SU-DHL-6 (cell line): ENCODE measurements at regions not wholly inside any gene's neighbourhood (a gene's known extent, or its start where the extent isn't known, plus 50 kb on each side); places are given as distances from the start of the nearest gene placed in this dataset.

Experiments used
- H2AFZ ChIP-seq: fragments of 200-600 bp; sonication (generic); 2 replicates; pipeline ENCODE4 v1.6.1; 2014; ENCODE audit warnings: low read depth, mild to moderate bottlenecking, moderate library complexity, mixed read lengths, antibody characterized with exemption, low read length; ENCODE audit not compliant: severe bottlenecking
- H3F3A ChIP-seq: fragments of 200-600 bp; shearing (Covaris generic); 2 replicates; pipeline ENCODE4 v1.6.0; 2016; ENCODE audit warnings: antibody characterized with exemption, mild to moderate bottlenecking; ENCODE audit not compliant: insufficient read depth
- H3K27ac ChIP-seq: fragments of 200-600 bp; sonication (generic); 2 replicates; pipeline ENCODE4 v1.5.1; 2016; ENCODE audit warnings: low read depth, mild to moderate bottlenecking, low read length, moderate library complexity, mixed read lengths
- H3K27me3 ChIP-seq: fragments of 200-600 bp; sonication (generic), shearing (Covaris generic); 2 replicates; pipeline ENCODE4 v1.6.0; 2014; ENCODE audit warnings: mild to moderate bottlenecking, low read length
- H3K36me3 ChIP-seq: fragments of 200-600 bp; sonication (generic); 2 replicates; pipeline ENCODE4 v1.6.1; 2014; ENCODE audit warnings: mild to moderate bottlenecking, low read length, mixed read lengths
- H3K4me2 ChIP-seq: fragments of 300-600, 200-600 bp; shearing (Covaris generic), sonication (generic); 2 replicates; pipeline ENCODE4 v1.6.0; 2014; ENCODE audit warnings: low read length, low read depth, mild to moderate bottlenecking; ENCODE audit not compliant: poor library complexity, severe bottlenecking
- H3K4me3 ChIP-seq: fragments of 200-600 bp; sonication (generic); 2 replicates; pipeline ENCODE4 v1.5.1; 2014; ENCODE audit warnings: antibody characterized with exemption, low read length, mild to moderate bottlenecking, mixed read lengths; ENCODE audit not compliant: insufficient read depth, poor library complexity, severe bottlenecking
- H3K79me2 ChIP-seq: fragments of 200-600 bp; sonication (generic); 2 replicates; pipeline ENCODE4 v1.6.1; 2014; ENCODE audit warnings: mild to moderate bottlenecking, low read length, moderate library complexity; ENCODE audit not compliant: insufficient read depth
- H3K9ac ChIP-seq: fragments of 200-600 bp; sonication (generic); 2 replicates; pipeline ENCODE4 v1.7.0; 2014; ENCODE audit warnings: mild to moderate bottlenecking, low read length
- H3K9me2 ChIP-seq: fragments of 200-600 bp; sonication (generic); replicated peaks from 2 replicates; pipeline ENCODE4 v1.6.1; 2014; ENCODE audit warnings: low read length; ENCODE audit not compliant: insufficient read depth
- H3K9me3 ChIP-seq: fragments of 200-600 bp; sonication (generic); 2 replicates; pipeline ENCODE4 v1.6.1; 2014; ENCODE audit warnings: low read length, mixed read lengths; ENCODE audit not compliant: insufficient read depth
- H4K20me1 ChIP-seq: fragments of 200-600 bp; sonication (generic); 2 replicates; pipeline ENCODE4 v1.6.1; 2014; ENCODE audit warnings: low read depth, mild to moderate bottlenecking, antibody characterized with exemption, low read length, moderate library complexity, mixed read lengths
- EZH2phosphoT487 ChIP-seq: fragments of 200-600 bp; sonication (generic), shearing (Covaris generic); conservative IDR thresholded peaks from 2 replicates; pipeline ENCODE4 v1.6.1; 2018; ENCODE audit warnings: mild to moderate bottlenecking, antibody characterized with exemption, low read length, moderate library complexity, mixed read lengths
- TF ChIP-seq, protein P1 (sequence below): fragments of 200-600 bp; sonication (generic); IDR thresholded peaks from one replicate; pipeline ENCODE4 v1.5.1; 2017; ENCODE audit warnings: antibody characterized with exemption, mild to moderate bottlenecking, low read length, moderate library complexity; ENCODE audit not compliant: insufficient read depth, poor library complexity, severe bottlenecking

DNA sequence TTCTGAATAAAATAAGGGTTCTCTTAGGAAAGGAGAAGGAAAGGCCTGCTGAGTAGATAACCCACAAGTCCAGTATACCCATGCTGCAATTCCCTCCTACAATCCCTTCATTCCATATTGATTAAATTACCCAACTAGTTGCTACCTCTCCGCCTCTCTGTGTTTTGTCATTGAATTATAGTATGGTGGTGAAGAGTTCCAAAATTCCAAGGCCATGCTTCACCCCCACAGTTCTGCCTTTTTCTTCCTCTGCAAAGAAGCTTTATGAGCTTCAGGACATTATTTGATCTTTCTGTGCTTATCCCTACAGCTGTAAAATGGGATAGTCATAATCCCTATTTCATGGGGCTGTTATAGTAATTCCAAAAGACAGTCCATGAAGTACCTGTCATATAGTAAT lies 215.6 kb downstream of the ACTL7B start:
- Histone ChIP-seq H3K79me2 (no peaks in the 10 kb centered on the region), H3K27ac (no peak overlapping the region), H3K9me3 (no peaks in the 10 kb centered on the region), H2AFZ (no peak overlapping the region), H3K27me3 (no peaks in the 10 kb centered on the region), H3K9me2 (no peaks in the 10 kb centered on the region), H3K9ac (no peak overlapping the region), H3F3A (no peaks in the 10 kb centered on the region), H3K36me3 (no peaks in the 10 kb centered on the region), H3K4me3 (no peak overlapping the region), H3K4me2 (no peak overlapping the region), H4K20me1 (no peaks in the 10 kb centered on the region)
- TF ChIP-seq EZH2phosphoT487 = no peak
- TF ChIP-seq, protein P1, sequence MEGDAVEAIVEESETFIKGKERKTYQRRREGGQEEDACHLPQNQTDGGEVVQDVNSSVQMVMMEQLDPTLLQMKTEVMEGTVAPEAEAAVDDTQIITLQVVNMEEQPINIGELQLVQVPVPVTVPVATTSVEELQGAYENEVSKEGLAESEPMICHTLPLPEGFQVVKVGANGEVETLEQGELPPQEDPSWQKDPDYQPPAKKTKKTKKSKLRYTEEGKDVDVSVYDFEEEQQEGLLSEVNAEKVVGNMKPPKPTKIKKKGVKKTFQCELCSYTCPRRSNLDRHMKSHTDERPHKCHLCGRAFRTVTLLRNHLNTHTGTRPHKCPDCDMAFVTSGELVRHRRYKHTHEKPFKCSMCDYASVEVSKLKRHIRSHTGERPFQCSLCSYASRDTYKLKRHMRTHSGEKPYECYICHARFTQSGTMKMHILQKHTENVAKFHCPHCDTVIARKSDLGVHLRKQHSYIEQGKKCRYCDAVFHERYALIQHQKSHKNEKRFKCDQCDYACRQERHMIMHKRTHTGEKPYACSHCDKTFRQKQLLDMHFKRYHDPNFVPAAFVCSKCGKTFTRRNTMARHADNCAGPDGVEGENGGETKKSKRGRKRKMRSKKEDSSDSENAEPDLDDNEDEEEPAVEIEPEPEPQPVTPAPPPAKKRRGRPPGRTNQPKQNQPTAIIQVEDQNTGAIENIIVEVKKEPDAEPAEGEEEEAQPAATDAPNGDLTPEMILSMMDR = no peak

DNA sequence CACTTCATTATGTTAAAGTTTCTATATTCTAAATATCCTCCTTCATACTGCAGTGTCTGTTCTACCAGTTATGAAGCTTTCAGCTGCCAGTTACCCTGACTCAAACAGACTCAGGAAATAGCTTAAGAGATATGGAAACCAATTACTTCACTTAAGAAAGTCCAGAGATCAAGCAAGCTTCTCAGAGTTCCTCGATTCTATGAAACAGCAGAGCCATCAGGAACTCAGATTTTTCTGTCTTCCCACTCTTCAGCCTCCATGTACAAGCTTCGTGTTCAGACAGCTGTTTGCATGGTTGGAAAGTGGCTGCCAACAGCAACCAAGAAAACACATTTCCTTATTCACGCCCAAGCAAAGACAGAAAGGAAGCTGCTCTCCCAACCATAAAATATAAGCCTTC lies 216.1 kb downstream of the ACTL7B start:
- Histone ChIP-seq H4K20me1 (no peaks in the 10 kb centered on the region), H2AFZ (no peak overlapping the region), H3K27me3 (no peaks in the 10 kb centered on the region), H3K36me3 (no peaks in the 10 kb centered on the region), H3K9me2 (no peaks in the 10 kb centered on the region), H3K4me3 (no peak overlapping the region), H3K9ac (no peak overlapping the region), H3K79me2 (no peaks in the 10 kb centered on the region), H3K27ac (no peak overlapping the region), H3K9me3 (no peaks in the 10 kb centered on the region), H3K4me2 (no peak overlapping the region), H3F3A (no peaks in the 10 kb centered on the region)
- TF ChIP-seq, protein P1 = no peak
- TF ChIP-seq EZH2phosphoT487 = no peak

DNA sequence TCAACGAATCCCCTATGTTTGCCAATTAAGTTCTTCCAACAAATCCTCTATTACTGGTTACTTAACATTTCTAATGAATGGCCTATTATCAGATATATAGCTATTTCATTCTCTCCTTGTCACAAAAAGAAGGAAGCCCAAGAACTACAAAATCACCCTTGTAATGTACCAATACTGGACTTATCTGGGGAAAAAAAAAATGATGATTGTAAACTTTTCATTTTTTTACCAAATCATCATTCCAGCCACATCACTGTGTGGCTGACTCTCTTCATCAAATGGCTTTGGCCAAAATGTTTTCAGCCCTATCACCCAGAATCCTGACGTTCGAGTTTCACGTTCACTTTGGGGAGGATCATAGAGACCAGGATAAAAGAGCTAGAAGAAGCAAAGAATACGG lies 216.7 kb downstream of the ACTL7B start:
- TF ChIP-seq EZH2phosphoT487 = no peak
- Histone ChIP-seq H3K27me3 (no peaks in the 10 kb centered on the region), H3K4me3 (no peak overlapping the region), H3K36me3 (no peaks in the 10 kb centered on the region), H3K9ac (no peak overlapping the region), H3K27ac (no peak overlapping the region), H3F3A (no peaks in the 10 kb centered on the region), H3K9me3 (no peaks in the 10 kb centered on the region), H2AFZ (no peak overlapping the region), H3K9me2 (no peaks in the 10 kb centered on the region), H3K4me2 (no peak overlapping the region), H4K20me1 (no peaks in the 10 kb centered on the region), H3K79me2 (no peaks in the 10 kb centered on the region)

GRCh38 chr9:108637340-108637739 lies 218.4 kb downstream of the ACTL7B start:
- Histone ChIP-seq H3K9me3 (no peaks in the 10 kb centered on the region), H3K36me3 (no peaks in the 10 kb centered on the region), H3K27ac (no peak overlapping the region), H3K79me2 (no peaks in the 10 kb centered on the region), H3K4me2 (no peak overlapping the region), H3F3A (no peaks in the 10 kb centered on the region), H3K9me2 (no peaks in the 10 kb centered on the region), H2AFZ (no peak overlapping the region), H3K4me3 (no peak overlapping the region), H3K9ac (no peak overlapping the region), H3K27me3 (no peaks in the 10 kb centered on the region), H4K20me1 (no peaks in the 10 kb centered on the region)
- TF ChIP-seq, protein P1 = no peak
- no peak for TF ChIP-seq EZH2phosphoT487
